ENCODE measurements at regions not wholly inside any gene's neighbourhood (a gene's known extent, or its start where the extent isn't known, plus 50 kb on each side); places are given as distances from the start of the nearest gene placed in this dataset.
A peak's percentile ranks its signal among the peaks of the same experiment; 100 is the strongest.

DNA sequence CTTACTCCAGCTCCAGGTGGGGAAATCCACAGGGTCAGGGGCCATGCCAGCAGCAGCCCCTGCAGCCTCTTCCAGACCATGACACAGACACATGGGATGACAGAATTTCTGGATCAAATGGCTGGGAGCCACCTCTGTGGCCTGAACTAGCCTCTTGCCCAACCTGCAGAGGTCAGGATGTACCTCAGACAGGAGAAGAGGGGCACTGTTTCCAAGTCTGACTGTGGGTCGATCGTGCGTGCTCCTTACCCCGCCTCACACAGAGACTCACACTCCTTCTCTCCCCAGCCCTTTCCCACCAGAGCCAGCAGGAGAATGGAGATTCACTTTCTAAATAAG, 131.9 kb downstream of the FAM43A start:
- Mint-ChIP-seq H3K4me3 (no peak overlapping the region), H3K36me3 (ENCODE audit: low read depth) (no peaks in the 10 kb centered on the region), H3K27me3 (ENCODE audit: insufficient read depth, low read depth, poor library complexity) (peaks cover 6% of the 10 kb centered on the region), H3K27ac (no peak overlapping the region), H3K4me1 (peaks cover 13% of the 10 kb centered on the region), H3K9me3 (no peaks in the 10 kb centered on the region; the same call in 2 of the 3 replicates)
- H3K27ac ChIP-seq (ENCODE audit: low read depth), result no peak overlapping the region
- H2AFZ ChIP-seq, result no peak overlapping the region
- H3F3A ChIP-seq (replicated peaks; ENCODE audit: low read depth), result no peaks in the 10 kb centered on the region
- no peaks in the 10 kb centered on the region for H3K79me2 ChIP-seq (replicated peaks; ENCODE audit: insufficient read depth)
- peak; percentile 46 for ATAC-seq
- no peaks in the 10 kb centered on the region for H3K36me3 ChIP-seq (ENCODE audit: insufficient read depth)
- DNase-seq (ENCODE audit: low spot score), result no peak
- no peaks in the 10 kb centered on the region; the same call in 1 of the 2 replicates for H4K20me1 ChIP-seq (replicated peaks; ENCODE audit: insufficient read depth)
- H3K4me2 ChIP-seq, result no peak overlapping the region
- H3K4me1 ChIP-seq (ENCODE audit: insufficient read depth), result no peaks in the 10 kb centered on the region
- TF ChIP-seq JUNB (IDR thresholded peaks at IDR 0.05; ENCODE audit: unreplicated experiment) (no peak), STAT1 (IDR thresholded peaks at IDR 0.05; ENCODE audit: unreplicated experiment) (no peak), NANOG (IDR thresholded peaks at IDR 0.05; ENCODE audit: borderline replicate concordance) (no peak), EZH2 (IDR thresholded peaks at IDR 0.05; ENCODE audit: low read depth, unreplicated experiment) (no peak), CTCF (conservative IDR thresholded peaks at IDR 0.05; ENCODE audit: low read depth in 2 of 2) (no peak), ZNF331 (CRISPR knock-in tag; IDR thresholded peaks at IDR 0.05; ENCODE audit: low read depth) (no peak)
- TF ChIP-seq, protein P1, sequence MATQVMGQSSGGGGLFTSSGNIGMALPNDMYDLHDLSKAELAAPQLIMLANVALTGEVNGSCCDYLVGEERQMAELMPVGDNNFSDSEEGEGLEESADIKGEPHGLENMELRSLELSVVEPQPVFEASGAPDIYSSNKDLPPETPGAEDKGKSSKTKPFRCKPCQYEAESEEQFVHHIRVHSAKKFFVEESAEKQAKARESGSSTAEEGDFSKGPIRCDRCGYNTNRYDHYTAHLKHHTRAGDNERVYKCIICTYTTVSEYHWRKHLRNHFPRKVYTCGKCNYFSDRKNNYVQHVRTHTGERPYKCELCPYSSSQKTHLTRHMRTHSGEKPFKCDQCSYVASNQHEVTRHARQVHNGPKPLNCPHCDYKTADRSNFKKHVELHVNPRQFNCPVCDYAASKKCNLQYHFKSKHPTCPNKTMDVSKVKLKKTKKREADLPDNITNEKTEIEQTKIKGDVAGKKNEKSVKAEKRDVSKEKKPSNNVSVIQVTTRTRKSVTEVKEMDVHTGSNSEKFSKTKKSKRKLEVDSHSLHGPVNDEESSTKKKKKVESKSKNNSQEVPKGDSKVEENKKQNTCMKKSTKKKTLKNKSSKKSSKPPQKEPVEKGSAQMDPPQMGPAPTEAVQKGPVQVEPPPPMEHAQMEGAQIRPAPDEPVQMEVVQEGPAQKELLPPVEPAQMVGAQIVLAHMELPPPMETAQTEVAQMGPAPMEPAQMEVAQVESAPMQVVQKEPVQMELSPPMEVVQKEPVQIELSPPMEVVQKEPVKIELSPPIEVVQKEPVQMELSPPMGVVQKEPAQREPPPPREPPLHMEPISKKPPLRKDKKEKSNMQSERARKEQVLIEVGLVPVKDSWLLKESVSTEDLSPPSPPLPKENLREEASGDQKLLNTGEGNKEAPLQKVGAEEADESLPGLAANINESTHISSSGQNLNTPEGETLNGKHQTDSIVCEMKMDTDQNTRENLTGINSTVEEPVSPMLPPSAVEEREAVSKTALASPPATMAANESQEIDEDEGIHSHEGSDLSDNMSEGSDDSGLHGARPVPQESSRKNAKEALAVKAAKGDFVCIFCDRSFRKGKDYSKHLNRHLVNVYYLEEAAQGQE (IDR thresholded peaks at IDR 0.05; ENCODE audit: unreplicated experiment), result no peak
- H3K27me3 ChIP-seq (ENCODE audit: insufficient read depth), result no peaks in the 10 kb centered on the region
- H3K9me2 ChIP-seq (ENCODE audit: insufficient read depth), result no peaks in the 10 kb centered on the region
- no peak overlapping the region for H3K4me3 ChIP-seq

- Mint-ChIP-seq H3K36me3 (ENCODE audit: low read depth) (no peaks in the 10 kb centered on the region), H3K4me1 (peaks cover 13% of the 10 kb centered on the region), H3K27me3 (ENCODE audit: insufficient read depth, low read depth, poor library complexity) (peaks cover 8% of the 10 kb centered on the region), H3K4me3 (no peak overlapping the region), H3K9me3 (no peaks in the 10 kb centered on the region; the same call in 2 of the 3 replicates), H3K27ac (no peak overlapping the region)
- Histone ChIP-seq H3K79me2 (replicated peaks; ENCODE audit: insufficient read depth) (no peaks in the 10 kb centered on the region), H3F3A (replicated peaks; ENCODE audit: low read depth) (no peaks in the 10 kb centered on the region), H3K36me3 (ENCODE audit: insufficient read depth) (no peaks in the 10 kb centered on the region), H4K20me1 (replicated peaks; ENCODE audit: insufficient read depth) (no peaks in the 10 kb centered on the region; the same call in 1 of the 2 replicates), H3K9me2 (ENCODE audit: insufficient read depth) (no peaks in the 10 kb centered on the region), H3K27ac (ENCODE audit: low read depth) (no peak overlapping the region), H3K27me3 (ENCODE audit: insufficient read depth) (no peaks in the 10 kb centered on the region), H2AFZ (no peak overlapping the region), H3K4me1 (ENCODE audit: insufficient read depth) (no peaks in the 10 kb centered on the region), H3K4me3 (no peak overlapping the region), H3K4me2 (no peak overlapping the region)
- peak; percentile 30; the same call in 2 of the 3 replicates for ATAC-seq
- DNase-seq (ENCODE audit: low spot score), result no peak
- no peak for TF ChIP-seq ZNF331 (CRISPR knock-in tag; IDR thresholded peaks at IDR 0.05; ENCODE audit: low read depth)
- TF ChIP-seq EZH2 (IDR thresholded peaks at IDR 0.05; ENCODE audit: low read depth, unreplicated experiment), result no peak
- TF ChIP-seq POLR2AphosphoS5 (IDR thresholded peaks at IDR 0.05; ENCODE audit: low read depth), result no peak
- TF ChIP-seq, protein P2, sequence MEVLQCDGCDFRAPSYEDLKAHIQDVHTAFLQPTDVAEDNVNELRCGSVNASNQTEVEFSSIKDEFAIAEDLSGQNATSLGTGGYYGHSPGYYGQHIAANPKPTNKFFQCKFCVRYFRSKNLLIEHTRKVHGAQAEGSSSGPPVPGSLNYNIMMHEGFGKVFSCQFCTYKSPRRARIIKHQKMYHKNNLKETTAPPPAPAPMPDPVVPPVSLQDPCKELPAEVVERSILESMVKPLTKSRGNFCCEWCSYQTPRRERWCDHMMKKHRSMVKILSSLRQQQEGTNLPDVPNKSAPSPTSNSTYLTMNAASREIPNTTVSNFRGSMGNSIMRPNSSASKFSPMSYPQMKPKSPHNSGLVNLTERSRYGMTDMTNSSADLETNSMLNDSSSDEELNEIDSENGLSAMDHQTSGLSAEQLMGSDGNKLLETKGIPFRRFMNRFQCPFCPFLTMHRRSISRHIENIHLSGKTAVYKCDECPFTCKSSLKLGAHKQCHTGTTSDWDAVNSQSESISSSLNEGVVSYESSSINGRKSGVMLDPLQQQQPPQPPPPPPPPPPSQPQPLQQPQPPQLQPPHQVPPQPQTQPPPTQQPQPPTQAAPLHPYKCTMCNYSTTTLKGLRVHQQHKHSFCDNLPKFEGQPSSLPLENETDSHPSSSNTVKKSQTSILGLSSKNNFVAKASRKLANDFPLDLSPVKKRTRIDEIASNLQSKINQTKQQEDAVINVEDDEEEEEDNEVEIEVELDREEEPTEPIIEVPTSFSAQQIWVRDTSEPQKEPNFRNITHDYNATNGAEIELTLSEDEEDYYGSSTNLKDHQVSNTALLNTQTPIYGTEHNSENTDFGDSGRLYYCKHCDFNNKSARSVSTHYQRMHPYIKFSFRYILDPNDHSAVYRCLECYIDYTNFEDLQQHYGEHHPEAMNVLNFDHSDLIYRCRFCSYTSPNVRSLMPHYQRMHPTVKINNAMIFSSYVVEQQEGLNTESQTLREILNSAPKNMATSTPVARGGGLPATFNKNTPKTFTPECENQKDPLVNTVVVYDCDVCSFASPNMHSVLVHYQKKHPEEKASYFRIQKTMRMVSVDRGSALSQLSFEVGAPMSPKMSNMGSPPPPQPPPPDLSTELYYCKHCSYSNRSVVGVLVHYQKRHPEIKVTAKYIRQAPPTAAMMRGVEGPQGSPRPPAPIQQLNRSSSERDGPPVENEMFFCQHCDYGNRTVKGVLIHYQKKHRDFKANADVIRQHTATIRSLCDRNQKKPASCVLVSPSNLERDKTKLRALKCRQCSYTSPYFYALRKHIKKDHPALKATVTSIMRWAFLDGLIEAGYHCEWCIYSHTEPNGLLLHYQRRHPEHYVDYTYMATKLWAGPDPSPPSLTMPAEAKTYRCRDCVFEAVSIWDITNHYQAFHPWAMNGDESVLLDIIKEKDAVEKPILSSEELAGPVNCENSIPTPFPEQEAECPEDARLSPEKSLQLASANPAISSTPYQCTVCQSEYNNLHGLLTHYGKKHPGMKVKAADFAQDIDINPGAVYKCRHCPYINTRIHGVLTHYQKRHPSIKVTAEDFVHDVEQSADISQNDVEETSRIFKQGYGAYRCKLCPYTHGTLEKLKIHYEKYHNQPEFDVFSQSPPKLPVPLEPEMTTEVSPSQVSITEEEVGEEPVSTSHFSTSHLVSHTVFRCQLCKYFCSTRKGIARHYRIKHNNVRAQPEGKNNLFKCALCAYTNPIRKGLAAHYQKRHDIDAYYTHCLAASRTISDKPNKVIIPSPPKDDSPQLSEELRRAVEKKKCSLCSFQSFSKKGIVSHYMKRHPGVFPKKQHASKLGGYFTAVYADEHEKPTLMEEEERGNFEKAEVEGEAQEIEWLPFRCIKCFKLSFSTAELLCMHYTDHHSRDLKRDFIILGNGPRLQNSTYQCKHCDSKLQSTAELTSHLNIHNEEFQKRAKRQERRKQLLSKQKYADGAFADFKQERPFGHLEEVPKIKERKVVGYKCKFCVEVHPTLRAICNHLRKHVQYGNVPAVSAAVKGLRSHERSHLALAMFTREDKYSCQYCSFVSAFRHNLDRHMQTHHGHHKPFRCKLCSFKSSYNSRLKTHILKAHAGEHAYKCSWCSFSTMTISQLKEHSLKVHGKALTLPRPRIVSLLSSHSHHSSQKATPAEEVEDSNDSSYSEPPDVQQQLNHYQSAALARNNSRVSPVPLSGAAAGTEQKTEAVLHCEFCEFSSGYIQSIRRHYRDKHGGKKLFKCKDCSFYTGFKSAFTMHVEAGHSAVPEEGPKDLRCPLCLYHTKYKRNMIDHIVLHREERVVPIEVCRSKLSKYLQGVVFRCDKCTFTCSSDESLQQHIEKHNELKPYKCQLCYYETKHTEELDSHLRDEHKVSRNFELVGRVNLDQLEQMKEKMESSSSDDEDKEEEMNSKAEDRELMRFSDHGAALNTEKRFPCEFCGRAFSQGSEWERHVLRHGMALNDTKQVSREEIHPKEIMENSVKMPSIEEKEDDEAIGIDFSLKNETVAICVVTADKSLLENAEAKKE (CRISPR knock-in tag; IDR thresholded peaks at IDR 0.05), result no peak
- TF ChIP-seq CREB1 (CRISPR knock-in tag; IDR thresholded peaks at IDR 0.05; ENCODE audit: low read depth), result no peak
These were observed 132.3 kb downstream of the FAM43A start for GRCh38 chr3:194817936-194818335.

Measured in GM23338 (cell line).